Naive thymus-derived CD4-positive, alpha-beta T cell (primary cell): ENCODE measurements at regions not wholly inside any gene's neighbourhood (a gene's known extent, or its start where the extent isn't known, plus 50 kb on each side); places are given as distances from the start of the nearest gene placed in this dataset.

ENCODE experiments used
- ATAC-seq: fragments of 150-1000 bp; cut with Tn5 transposase; 2 replicates; pipeline ENCODE4 v1.10.0; 2021; ENCODE audit warnings: mild to moderate bottlenecking, moderate library complexity
- CTCF ChIA-PET: fragments of 350-600 bp; sonication (Branson Sonifier 250); formaldehyde crosslinking; loops from one replicate; lab custom pipeline; 2021; ENCODE audit warnings: antibody characterized with exemption; lab: Charles Lee
- POLR2A ChIA-PET: fragments of 350-600 bp; sonication (Branson Sonifier 250); formaldehyde crosslinking; loops from one replicate; lab custom pipeline; 2021; ENCODE audit warnings: antibody characterized with exemption, inconsistent platforms; lab: Charles Lee
- DNase-seq, 9 donors: peaks; one replicate each; pipeline versions ENCODE4 v3.0.0 to v3.0.0-alpha.2; 2020 to 2022; ENCODE audit warnings: mixed read lengths in 1 of 9
- H3K27ac ChIP-seq: one replicate; pipeline ENCODE4 v1.7.0; 2013; ENCODE audit warnings: mild to moderate bottlenecking, low read depth, low read length, moderate library complexity
- H3K27me3 ChIP-seq, 2 donors: one replicate each; pipeline ENCODE4 v1.7.0; 2013; ENCODE audit warnings: low read length in 2 of 2, mild to moderate bottlenecking in 2 of 2, moderate library complexity in 2 of 2; ENCODE audit not compliant: control insufficient read depth in 2 of 2, insufficient read depth in 2 of 2
- H3K36me3 ChIP-seq, 3 experiments: 1 replicate in 2 of 3; 2 replicates in 1 of 3; pipeline ENCODE4 v1.7.0; 2013; ENCODE audit warnings: low read length in 3 of 3, mild to moderate bottlenecking in 3 of 3, moderate library complexity in 1 of 3; ENCODE audit not compliant: insufficient read depth in 3 of 3, control insufficient read depth in 2 of 3
- H3K4me1 ChIP-seq, 2 donors: one replicate each; pipeline ENCODE4 v1.7.0; 2013; ENCODE audit warnings: low read length in 2 of 2, mild to moderate bottlenecking in 2 of 2, moderate library complexity in 1 of 2; ENCODE audit not compliant: control insufficient read depth in 2 of 2, insufficient read depth in 2 of 2
- H3K4me3 ChIP-seq: 2 replicates; pipeline ENCODE4 v1.7.0; 2013; ENCODE audit warnings: mild to moderate bottlenecking, low read length
- H3K9me3 ChIP-seq, 3 experiments: 1 replicate in 2 of 3; 2 replicates in 1 of 3; pipeline ENCODE4 v1.7.0; 2013; ENCODE audit warnings: low read length in 3 of 3; ENCODE audit not compliant: control insufficient read depth in 2 of 3
- H3K27ac Mint-ChIP-seq, 9 donors: one replicate each; pipeline ENCODE4 v1.8.0; 2020 to 2022; ENCODE audit warnings: mixed read lengths in 9 of 9, mild to moderate bottlenecking in 8 of 9, moderate library complexity in 5 of 9, inconsistent platforms in 2 of 9
- H3K27me3 Mint-ChIP-seq, 5 donors: one replicate each; pipeline ENCODE4 v1.8.0; 2021 to 2022; ENCODE audit warnings: mixed read lengths in 5 of 5, mild to moderate bottlenecking in 1 of 5
- H3K36me3 Mint-ChIP-seq, 5 donors: one replicate each; pipeline ENCODE4 v1.8.0; 2020 to 2022; ENCODE audit warnings: mixed read lengths in 5 of 5, mild to moderate bottlenecking in 3 of 5, inconsistent platforms in 1 of 5
- H3K4me1 Mint-ChIP-seq, 7 donors: one replicate each; pipeline ENCODE4 v1.8.0; 2020 to 2022; ENCODE audit warnings: mixed read lengths in 7 of 7, mild to moderate bottlenecking in 3 of 7, inconsistent platforms in 1 of 7
- H3K4me3 Mint-ChIP-seq, 10 donors: one replicate each; pipeline ENCODE4 v1.8.0; 2020 to 2022; ENCODE audit warnings: mild to moderate bottlenecking in 10 of 10, mixed read lengths in 10 of 10, moderate library complexity in 6 of 10, inconsistent platforms in 2 of 10
- H3K9me3 Mint-ChIP-seq, 11 donors: one replicate each; pipeline ENCODE4 v1.8.0; 2020 to 2022; ENCODE audit warnings: mixed read lengths in 11 of 11, mild to moderate bottlenecking in 4 of 11, inconsistent platforms in 1 of 11, moderate library complexity in 1 of 11
- intact Hi-C, 2 donors: fragments of 100-400 bp; cut with micrococcal nuclease; formaldehyde crosslinking; loops; one replicate each; pipeline ENCODE4 v1.15.1; 2023

GRCh38 chr13:84377106-84377505, 494.8 kb upstream of the SLITRK1 start:
- Mint-ChIP-seq H3K27me3 (no peaks in the 10 kb centered on the region), H3K36me3 (no peaks in the 10 kb centered on the region), H3K4me1 (no peaks in the 10 kb centered on the region), H3K27ac (no peak overlapping the region), H3K9me3 (peaks cover 0 to 13% (median 4%) of the 10 kb centered on the region in 11 donors), H3K4me3 (no peak overlapping the region)
- POLR2A ChIA-PET, result no interaction called here
- DNase-seq, result no peak
- no peak overlapping the region for H3K4me3 ChIP-seq
- H3K9me3 ChIP-seq, result no peaks in the 10 kb centered on the region
- CTCF ChIA-PET, result no interaction called here
- no peaks in the 10 kb centered on the region for H3K36me3 ChIP-seq
- ATAC-seq, result no peak
- intact Hi-C loops, result no loop called here
- no peak overlapping the region for H3K27ac ChIP-seq
- no peaks in the 10 kb centered on the region for H3K4me1 ChIP-seq
- no peaks in the 10 kb centered on the region for H3K27me3 ChIP-seq

- no peaks in the 10 kb centered on the region for H3K4me1 Mint-ChIP-seq
- intact Hi-C loops, result no loop called here
- no peak overlapping the region for H3K27ac ChIP-seq
- H3K4me1 ChIP-seq, result no peaks in the 10 kb centered on the region
- H3K36me3 ChIP-seq, result no peaks in the 10 kb centered on the region
- POLR2A ChIA-PET, result no interaction called here
- no peaks in the 10 kb centered on the region for H3K27me3 Mint-ChIP-seq
- peaks cover 0 to 5% (median 0%) of the 10 kb centered on the region in 11 donors for H3K9me3 Mint-ChIP-seq
- H3K9me3 ChIP-seq, result no peaks in the 10 kb centered on the region
- H3K36me3 Mint-ChIP-seq, result no peaks in the 10 kb centered on the region
- no peak overlapping the region for H3K4me3 Mint-ChIP-seq
- H3K27ac Mint-ChIP-seq, result no peak overlapping the region
- no peak overlapping the region for H3K4me3 ChIP-seq
- no peak for ATAC-seq
- CTCF ChIA-PET, result no interaction called here
- no peaks in the 10 kb centered on the region for H3K27me3 ChIP-seq
- no peak for DNase-seq
Observed at GRCh38 chr13:84366506-84366905, 484.2 kb upstream of the SLITRK1 start.

- DNase-seq (no peak), ATAC-seq (no peak)
- H3K9me3 Mint-ChIP-seq, result peaks cover 0 to 10% (median 0%) of the 10 kb centered on the region in 11 donors
- Histone ChIP-seq H3K27me3 (no peaks in the 10 kb centered on the region), H3K9me3 (no peaks in the 10 kb centered on the region), H3K4me3 (no peak overlapping the region), H3K4me1 (no peaks in the 10 kb centered on the region), H3K27ac (no peak overlapping the region), H3K36me3 (no peaks in the 10 kb centered on the region)
- no peaks in the 10 kb centered on the region for H3K27me3 Mint-ChIP-seq
- H3K27ac Mint-ChIP-seq, result no peak overlapping the region
- intact Hi-C loops, result no loop called here
- POLR2A ChIA-PET, result no interaction called here
- H3K4me3 Mint-ChIP-seq, result no peak overlapping the region
- H3K4me1 Mint-ChIP-seq, result no peaks in the 10 kb centered on the region
- CTCF ChIA-PET, result no interaction called here
- no peaks in the 10 kb centered on the region for H3K36me3 Mint-ChIP-seq
Observed at GRCh38 chr13:84362777-84363176, 480.5 kb upstream of the SLITRK1 start.

- ATAC-seq (no peak), DNase-seq (no peak)
- Mint-ChIP-seq H3K9me3 (peaks cover 0 to 10% (median 0%) of the 10 kb centered on the region in 11 donors), H3K4me1 (no peaks in the 10 kb centered on the region), H3K27me3 (no peaks in the 10 kb centered on the region), H3K27ac (no peak overlapping the region), H3K4me3 (no peak overlapping the region), H3K36me3 (no peaks in the 10 kb centered on the region)
- POLR2A ChIA-PET, result no interaction called here
- H3K9me3 ChIP-seq, result no peaks in the 10 kb centered on the region
- H3K27me3 ChIP-seq, result no peaks in the 10 kb centered on the region
- no peak overlapping the region for H3K27ac ChIP-seq
- CTCF ChIA-PET, result no interaction called here
- no peak overlapping the region for H3K4me3 ChIP-seq
- intact Hi-C loops, result no loop called here
- H3K36me3 ChIP-seq, result no peaks in the 10 kb centered on the region
- H3K4me1 ChIP-seq, result no peaks in the 10 kb centered on the region
Observed at GRCh38 chr13:84360822-84361221, 478.5 kb upstream of the SLITRK1 start.

- Histone ChIP-seq H3K27me3 (no peaks in the 10 kb centered on the region), H3K4me3 (no peak overlapping the region), H3K36me3 (no peaks in the 10 kb centered on the region), H3K9me3 (no peaks in the 10 kb centered on the region), H3K4me1 (no peaks in the 10 kb centered on the region), H3K27ac (no peak overlapping the region)
- ATAC-seq (no peak), DNase-seq (no peak)
- peaks cover 0 to 10% (median 0%) of the 10 kb centered on the region in 11 donors for H3K9me3 Mint-ChIP-seq
- no peaks in the 10 kb centered on the region for H3K27me3 Mint-ChIP-seq
- H3K4me1 Mint-ChIP-seq, result no peaks in the 10 kb centered on the region
- intact Hi-C loops, result no loop called here
- ChIA-PET POLR2A (no interaction called here), CTCF (no interaction called here)
- H3K4me3 Mint-ChIP-seq, result no peak overlapping the region
- no peak overlapping the region for H3K27ac Mint-ChIP-seq
- H3K36me3 Mint-ChIP-seq, result no peaks in the 10 kb centered on the region
Observed at GRCh38 chr13:84358601-84359000, 476.3 kb upstream of the SLITRK1 start.

- Mint-ChIP-seq H3K4me3 (no peak overlapping the region), H3K9me3 (peaks cover 0 to 4% (median 0%) of the 10 kb centered on the region in 11 donors), H3K36me3 (no peaks in the 10 kb centered on the region), H3K27me3 (no peaks in the 10 kb centered on the region), H3K4me1 (no peaks in the 10 kb centered on the region), H3K27ac (no peak overlapping the region)
- no peak overlapping the region for H3K4me3 ChIP-seq
- no peaks in the 10 kb centered on the region for H3K4me1 ChIP-seq
- DNase-seq (no peak), ATAC-seq (no peak)
- ChIA-PET CTCF (no interaction called here), POLR2A (no interaction called here)
- no peaks in the 10 kb centered on the region for H3K36me3 ChIP-seq
- no peak overlapping the region for H3K27ac ChIP-seq
- H3K9me3 ChIP-seq, result no peaks in the 10 kb centered on the region
- H3K27me3 ChIP-seq, result no peaks in the 10 kb centered on the region
- intact Hi-C loops, result no loop called here
Observed at GRCh38 chr13:84352946-84353345, 470.7 kb upstream of the SLITRK1 start.

GRCh38 chr13:84339456-84339855, 457.2 kb upstream of the SLITRK1 start:
- Mint-ChIP-seq H3K4me3 (no peak overlapping the region), H3K36me3 (no peaks in the 10 kb centered on the region), H3K27me3 (peaks cover 0 to 3% (median 0%) of the 10 kb centered on the region in 5 donors), H3K27ac (no peak overlapping the region), H3K4me1 (no peaks in the 10 kb centered on the region), H3K9me3 (peaks cover 0 to 10% (median under 1%) of the 10 kb centered on the region in 11 donors)
- ATAC-seq (no peak), DNase-seq (no peak)
- no peaks in the 10 kb centered on the region for H3K9me3 ChIP-seq
- CTCF ChIA-PET, result no interaction called here
- no peak overlapping the region for H3K4me3 ChIP-seq
- H3K27ac ChIP-seq, result no peak overlapping the region
- H3K4me1 ChIP-seq, result no peaks in the 10 kb centered on the region
- POLR2A ChIA-PET, result no interaction called here
- no peaks in the 10 kb centered on the region for H3K36me3 ChIP-seq
- intact Hi-C loops, result no loop called here
- no peaks in the 10 kb centered on the region for H3K27me3 ChIP-seq
